ENCODE measurements at regions not wholly inside any gene's neighbourhood (a gene's known extent, or its start where the extent isn't known, plus 50 kb on each side); places are given as distances from the start of the nearest gene placed in this dataset.
A peak's percentile ranks its signal among the peaks of the same experiment; 100 is the strongest.

DNA sequence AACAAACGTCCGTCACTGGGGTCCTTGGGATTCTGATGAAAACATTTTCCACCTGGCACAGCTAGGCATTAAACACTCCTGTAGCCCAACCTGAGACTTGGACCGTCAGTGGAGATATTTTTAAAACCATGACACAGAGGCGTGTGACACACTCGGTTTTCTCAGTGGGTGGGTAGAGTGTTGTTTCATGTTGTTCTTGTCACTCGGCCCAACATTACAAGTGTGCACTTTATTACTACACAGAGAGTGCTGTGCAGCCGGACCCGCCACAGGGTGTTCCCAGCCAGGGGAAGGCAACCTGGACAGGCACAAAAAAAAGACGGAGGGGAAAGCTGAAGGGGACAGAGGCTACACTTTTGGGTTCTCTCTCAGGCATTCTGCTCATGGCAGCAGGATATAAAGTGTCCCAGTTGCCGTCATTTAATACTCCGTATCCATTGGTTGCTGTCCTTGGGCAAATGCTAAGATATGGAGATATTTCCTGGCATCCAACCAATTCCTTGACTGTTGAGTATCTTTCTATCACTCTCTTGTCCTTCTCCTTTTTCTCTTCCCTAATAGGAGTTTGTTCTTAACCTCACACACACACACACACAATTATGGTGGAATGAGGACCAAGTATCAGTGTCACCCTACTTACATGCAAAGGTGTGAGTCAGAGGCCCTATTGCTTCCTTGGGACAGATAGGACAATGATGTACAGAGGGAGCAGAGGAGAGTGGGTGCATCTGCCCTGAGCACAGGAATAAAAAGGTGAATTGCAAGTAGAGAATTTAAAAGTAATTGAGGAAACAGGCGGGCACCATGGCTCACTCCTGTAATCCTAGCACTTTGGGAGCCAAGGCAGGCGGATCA, 154.1 kb upstream of the SOX9 start:
- no peak for DNase-seq

- DNase-seq: no peak
Observed at GRCh38 chr17:71969500-71969899, 151.3 kb upstream of the SOX9 start.

DNA sequence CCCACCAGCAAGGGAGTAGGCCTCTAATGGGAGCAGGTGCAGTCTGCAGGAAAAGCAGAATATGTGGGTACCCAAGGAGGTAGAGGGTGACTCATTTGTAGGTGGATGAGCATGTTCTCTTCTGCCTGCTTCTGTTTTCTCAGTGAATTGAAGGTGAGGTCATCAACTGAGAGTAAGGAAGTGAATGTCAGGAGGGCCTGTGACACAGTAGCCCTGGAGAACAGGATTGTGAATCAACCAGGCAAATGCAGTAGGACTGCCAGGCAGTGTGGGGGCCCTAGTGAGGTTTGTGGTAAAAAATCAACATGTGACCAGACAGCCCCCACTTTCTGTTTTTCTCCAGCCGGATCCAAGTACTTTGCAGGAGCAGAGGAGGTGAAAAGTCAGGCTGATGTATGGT, 150.5 kb upstream of the SOX9 start:
- peak; percentile 52 for DNase-seq

DNA sequence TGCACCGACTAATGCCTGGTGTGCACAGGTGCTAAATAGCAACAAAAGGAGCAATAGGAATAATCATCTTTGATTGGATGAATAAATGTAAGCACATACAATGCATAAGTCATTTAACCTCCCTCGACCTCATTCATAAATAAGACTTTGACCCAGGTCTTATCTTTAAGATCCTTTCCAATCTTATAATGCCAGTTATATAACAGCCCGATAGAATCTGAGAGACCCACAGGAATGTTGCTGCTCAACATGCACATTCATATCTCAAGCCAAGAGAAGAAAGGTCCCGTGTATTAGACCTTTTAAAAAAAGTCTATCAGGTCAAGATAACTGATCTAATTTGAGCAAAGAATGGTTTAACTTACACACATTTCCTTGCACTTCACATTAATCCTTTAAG, 146.8 kb upstream of the SOX9 start:
- no peak for DNase-seq

- DNase-seq: no peak
Observed at GRCh38 chr17:71975331-71975801, 145.5 kb upstream of the SOX9 start.

DNA sequence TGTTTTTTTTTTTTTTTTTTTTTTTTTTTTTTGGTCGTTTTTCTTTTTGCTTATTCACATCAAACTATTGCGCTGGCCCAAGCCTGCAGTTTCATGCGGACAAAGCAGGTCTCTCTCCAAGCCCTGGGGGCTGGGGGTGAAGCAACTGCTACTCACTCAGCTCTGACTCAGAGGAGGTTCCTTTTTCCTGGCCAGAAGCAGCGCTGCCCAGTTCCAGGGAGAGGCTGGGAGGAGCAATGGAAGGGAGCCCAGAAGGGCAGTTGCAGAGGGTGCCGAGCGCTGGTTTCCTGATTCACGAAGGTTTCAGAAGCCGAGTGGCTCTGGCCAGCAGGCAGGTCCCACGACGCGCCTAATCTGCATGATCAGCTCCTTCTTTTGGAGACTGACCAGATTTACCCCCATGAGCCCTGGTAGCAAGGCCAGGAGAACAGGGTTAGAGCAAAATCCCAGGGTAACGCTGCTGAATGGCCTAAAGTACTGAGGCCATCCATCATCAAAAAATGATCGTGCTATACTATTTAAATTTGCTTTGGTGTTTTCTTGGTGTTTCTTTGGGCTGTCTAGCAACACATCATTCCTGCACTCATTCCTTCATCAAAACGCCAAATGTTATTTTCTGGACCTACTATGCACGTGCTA, 144.7 kb upstream of the SOX9 start:
- no peak for DNase-seq

DNA sequence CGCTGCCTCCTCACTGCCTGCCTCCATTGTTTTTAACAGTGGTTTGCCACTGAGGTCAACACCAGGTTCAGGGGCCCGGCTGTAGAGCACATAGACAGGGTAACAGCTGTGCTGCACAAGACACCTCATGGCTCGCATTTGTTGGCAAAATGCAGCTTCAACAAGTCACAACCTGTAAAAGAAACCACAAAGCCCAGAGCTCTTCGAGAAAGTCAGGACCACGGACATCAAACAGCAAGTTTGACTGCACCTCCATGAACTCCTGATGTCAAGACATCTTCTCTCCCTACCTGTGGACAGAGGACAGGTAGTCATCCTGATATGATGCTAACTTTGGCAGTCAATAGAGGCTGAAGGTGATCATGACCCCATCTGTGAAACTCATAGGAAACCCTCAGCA, 142.4 kb upstream of the SOX9 start:
- no peak for DNase-seq

GRCh38 chr17:71980171-71980570, 140.6 kb upstream of the SOX9 start:
- no peak for DNase-seq

DNA sequence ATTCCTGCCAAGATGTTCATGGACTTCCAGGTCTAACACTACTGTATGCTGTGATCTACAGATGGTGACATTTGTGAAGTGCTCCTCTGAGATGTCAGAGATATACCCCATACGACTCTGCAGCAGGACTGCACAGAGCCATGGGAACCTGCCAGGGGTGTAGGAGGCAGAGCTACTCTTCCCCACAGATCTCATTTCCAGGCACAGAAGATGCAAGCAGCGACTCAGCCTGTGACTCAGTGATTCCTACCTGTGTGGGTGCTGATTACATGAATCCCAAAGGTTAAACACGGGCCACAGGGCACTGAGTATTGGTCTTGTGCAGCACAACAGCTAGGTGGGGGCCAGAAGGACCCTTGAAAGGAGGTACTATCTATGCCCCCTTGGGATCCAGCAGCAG, 137.0 kb upstream of the SOX9 start:
- DNase-seq: no peak

DNA sequence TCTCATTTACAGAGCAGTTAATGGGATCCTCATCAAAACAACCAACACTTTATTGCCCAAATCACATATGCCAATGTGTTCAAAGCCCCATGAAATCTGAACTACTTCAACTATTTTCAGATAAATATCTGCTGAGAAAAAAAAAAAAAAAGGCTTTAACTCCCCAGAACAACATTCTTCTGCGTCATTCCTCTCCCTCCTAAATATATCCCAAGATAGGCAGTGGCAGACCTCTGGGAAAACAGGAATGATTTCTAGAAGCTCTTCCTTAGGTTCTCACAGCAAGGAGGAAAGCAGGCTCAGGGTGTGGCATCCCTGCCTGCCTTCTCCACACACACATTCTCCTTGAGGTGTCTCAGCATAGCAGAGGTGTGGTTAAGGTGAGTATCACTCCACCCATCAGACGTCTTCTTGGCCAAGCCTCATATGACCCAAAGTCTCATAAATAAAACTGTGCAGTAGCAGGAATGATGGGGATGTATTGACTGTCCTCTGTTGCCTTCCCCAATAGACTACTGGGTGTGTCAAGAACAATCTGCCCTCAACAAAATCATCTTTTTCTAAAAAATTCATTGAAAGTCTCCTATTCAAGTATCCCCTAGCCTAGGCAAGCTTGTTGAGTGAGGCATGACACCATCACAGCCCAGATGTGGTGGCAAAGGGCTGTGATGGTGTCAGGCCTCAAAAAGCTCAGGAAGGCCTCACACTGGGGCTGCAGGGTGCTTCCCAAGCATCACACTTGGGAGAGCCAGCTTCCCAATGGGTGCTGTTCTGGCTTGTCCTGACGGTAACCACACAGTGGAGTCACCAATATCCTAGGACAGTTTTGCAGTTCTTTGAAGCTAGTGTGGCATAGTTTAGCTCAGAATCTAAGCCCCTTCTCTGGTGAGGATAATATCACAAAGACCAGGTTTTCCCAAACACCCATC, 135.4 kb upstream of the SOX9 start:
- no peak for DNase-seq

DNA sequence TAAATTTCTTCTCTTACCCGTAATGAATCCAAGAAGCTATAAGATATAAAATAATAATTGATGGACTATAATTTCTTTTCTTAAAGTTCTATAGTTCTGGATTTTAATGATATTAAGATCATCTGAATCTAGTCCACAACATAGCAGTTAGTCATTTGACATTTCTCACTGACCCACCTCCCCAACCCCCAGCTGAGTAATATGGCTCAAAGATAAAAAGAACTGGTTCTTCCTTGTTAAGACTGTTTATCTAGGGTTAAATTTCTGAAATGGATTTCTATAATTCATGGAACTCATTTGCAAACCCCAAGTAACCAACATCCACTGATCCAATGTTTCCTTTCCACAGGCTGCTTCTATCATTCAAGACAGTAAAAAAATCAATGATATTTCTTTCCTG, 133.9 kb upstream of the SOX9 start:
- no peak for DNase-seq

DNA sequence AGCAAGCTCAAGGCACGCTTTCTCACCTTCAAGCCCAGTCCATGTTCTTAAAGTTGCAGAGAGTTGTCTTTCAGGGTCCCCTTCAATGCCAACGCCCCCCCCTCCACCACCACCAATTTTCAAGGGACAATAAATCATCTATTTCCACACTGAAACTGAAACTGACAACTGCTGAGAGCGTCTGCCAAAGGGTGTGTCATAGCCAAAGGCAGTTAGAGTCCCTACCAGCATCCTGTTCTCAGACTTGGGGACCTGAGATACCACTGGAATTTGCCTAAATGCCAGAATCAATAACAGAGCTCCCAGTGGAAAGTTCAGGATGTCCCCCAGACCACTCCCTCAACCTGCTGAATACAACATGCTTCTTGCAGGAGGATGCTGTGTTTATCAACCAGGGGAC, 133.2 kb upstream of the SOX9 start:
- DNase-seq: no peak

DNA sequence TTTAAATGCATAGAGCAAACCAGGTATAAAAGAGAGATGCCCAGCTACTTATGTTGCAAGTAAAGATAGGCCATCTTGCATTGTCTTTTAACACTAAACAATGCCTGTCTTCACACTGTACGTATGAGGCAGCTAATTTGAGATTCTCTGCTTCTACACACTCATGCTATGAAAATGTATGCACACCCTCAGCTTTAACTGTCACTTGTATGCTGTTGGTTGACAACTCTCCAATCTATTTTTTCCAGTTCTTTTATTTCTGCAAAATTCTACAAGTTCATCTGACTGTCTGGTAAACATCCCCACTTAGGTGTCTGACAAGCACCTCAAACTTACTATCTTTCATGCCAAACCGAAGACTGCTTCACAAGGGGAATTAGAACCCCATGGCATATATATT, 131.7 kb upstream of the SOX9 start:
- no peak for DNase-seq

DNA sequence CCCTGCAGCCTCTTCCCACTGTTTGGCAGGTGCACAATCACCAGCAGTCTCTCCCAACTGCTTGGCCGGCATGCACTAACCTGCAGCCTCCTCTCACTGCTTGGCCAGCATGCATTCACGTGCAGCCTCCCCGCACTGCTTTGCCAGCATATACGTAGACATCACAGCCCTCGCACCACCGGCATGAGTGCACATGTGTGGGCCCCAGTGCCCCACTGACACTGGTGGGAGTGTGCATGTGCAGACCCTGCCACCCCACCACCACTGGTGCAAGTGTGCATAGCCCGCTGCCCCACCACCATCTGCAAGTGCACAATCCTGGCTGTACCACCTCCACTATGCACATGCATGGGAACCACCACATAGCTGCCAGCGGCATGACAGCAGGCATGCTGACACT, 127.5 kb upstream of the SOX9 start:
- no peak for DNase-seq

DNA sequence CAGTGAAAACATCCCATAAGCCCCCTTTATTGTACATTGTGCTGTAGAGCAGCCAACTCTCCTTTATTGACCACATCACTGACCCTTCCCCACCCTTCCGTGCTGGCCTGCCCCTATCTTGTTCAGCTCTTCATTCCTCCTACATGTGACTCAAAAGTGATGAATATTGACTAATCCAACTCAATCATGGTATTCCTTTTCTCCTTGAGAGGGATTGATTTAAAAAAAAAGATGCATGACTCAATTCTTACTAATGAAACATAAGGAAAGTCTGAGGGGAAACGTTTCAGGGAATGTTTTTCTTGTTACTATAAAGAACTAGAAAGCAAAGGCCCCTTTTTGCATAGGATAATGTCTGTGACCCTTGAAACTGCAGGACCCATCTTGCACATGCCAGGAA, 125.2 kb upstream of the SOX9 start:
- no peak for DNase-seq

DNA sequence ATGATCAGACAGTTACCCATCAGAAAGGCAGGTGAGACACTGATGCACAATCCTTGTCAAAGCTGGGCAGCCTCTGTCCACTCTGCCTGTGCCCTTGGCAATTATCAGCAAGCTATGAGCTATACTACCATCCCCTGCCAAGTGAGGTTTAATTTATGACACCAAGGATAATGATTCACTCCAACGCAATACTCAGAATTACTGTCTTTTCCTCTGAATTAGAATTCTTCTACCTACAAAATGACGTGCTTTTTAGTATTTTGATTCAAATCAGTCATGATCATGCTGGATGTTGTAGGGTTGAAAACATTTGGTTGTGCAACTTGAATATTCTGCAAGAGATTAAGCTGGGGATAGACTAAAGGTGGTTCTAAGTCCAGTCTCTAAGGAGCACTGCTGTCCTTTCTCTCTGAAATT, 116.8 kb upstream of the SOX9 start:
- DNase-seq: no peak

- no peak for DNase-seq
Observed at GRCh38 chr17:72004611-72005331, 116.0 kb upstream of the SOX9 start.

GRCh38 chr17:72005332-72006163, 115.3 kb upstream of the SOX9 start:
- DNase-seq: no peak

DNA sequence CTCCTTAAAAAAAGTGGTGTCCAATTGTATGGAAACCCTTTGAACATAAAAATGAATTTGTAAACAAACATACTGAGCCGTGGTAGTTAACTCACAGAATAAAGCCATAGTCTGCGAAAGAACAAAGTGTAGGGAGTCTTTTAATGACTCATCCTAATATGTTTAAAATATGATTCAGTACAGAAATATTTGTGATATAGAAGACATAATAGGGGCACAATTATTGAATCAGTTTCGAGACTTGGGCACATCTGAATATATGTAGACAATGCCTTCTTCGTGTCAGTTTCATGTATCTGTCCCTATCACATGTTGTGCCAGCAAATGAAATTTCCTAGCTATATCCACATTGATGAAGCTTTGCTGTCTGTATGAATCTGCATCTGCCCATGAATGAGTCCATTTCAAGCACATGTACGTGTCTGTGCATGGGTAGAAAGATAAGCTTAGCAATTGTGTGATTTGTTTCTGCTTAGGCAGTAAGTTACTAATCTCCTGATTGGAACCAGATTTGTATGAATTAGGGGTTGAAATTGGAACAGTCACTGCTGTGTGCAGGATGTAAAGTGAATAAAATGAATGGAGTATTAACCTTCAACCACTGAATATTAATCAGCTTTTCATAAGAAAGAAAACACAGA, 112.5 kb upstream of the SOX9 start:
- DNase-seq: no peak

- no peak for DNase-seq
Observed at GRCh38 chr17:72011561-72011960, 109.3 kb upstream of the SOX9 start.

DNA sequence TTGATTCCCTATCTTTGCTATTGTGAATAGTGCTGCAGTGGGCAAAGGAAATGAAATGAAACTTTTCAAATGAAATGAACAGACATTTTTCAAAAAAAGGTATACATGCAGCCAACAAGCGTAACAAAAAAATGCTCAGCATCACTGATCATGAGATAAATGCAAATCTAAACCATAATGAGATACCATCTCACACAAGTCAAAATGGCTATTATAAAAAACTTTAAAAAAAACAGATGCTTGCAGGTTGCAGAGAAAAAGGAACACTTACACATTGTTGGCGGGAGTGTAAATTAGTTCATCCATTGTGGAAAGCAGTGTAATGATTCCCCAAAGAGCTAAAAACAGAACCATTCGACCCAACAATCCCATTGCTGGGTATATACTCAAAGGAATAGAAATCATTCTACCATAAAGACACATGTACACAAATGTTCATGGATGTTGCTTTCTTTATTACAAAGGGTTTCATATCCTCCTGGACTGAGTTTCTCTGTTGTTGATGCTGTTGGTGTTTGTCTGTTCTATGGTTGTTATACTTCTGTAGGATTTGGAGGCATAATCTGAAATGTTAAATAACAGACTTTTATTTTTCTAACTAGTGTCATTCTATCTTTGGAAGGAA, 99.3 kb upstream of the SOX9 start:
- DNase-seq: no peak

Data from DMS153 (cell line).